HCT116 (cell line): ENCODE measurements at regions not wholly inside any gene's neighbourhood (a gene's known extent, or its start where the extent isn't known, plus 50 kb on each side); places are given as distances from the start of the nearest gene placed in this dataset.

Experiments used
- ATAC-seq: fragments of 200-7000 bp; cut with Tn5 transposase; 2 replicates; pipeline ENCODE4 v1.9.1; 2020; ENCODE audit warnings: mild to moderate bottlenecking, moderate library complexity
- BruUV-seq: library from RNA; stranded (reverse); fragments of 400-500 nt; replicated peaks from 2 replicates; lab custom pipeline; 2021; lab: Mats Ljungman, UMichigan
- CTCF ChIA-PET: fragments of 300-600 bp; sonication (Branson Sonifier 250); formaldehyde crosslinking; loops from one replicate; lab custom pipeline; 2021; ENCODE audit warnings: antibody characterized with exemption; lab: Charles Lee
- POLR2A ChIA-PET: fragments of 300-600, 350-600 bp; sonication (Branson Sonifier 250); formaldehyde crosslinking; loops from one replicate; lab custom pipeline; 2021; ENCODE audit warnings: antibody characterized with exemption; lab: Charles Lee
- RAD21 ChIA-PET, 2 experiments: fragments of 300-600 bp; sonication (Branson Sonifier 250); formaldehyde crosslinking; loops; one replicate each; lab custom pipeline; 2023; ENCODE audit warnings: low total read pairs in 2 of 2; ENCODE audit not compliant: uncharacterized antibody in 2 of 2, unreplicated experiment in 2 of 2, low non-redundant PET in 1 of 2; lab: Charles Lee
- DNase-seq: peaks from one replicate; pipeline ENCODE4 v3.0.0-alpha.2; 2010; ENCODE audit warnings: low read depth, low spot score
- H2AFZ ChIP-seq: fragments of 200-600 bp; shearing (Covaris generic), sonication (generic); 2 replicates; pipeline ENCODE4 v1.6.1; 2017; ENCODE audit warnings: low read depth, mixed run types, mixed read lengths, antibody characterized with exemption, low read length; ENCODE audit not compliant: poor library complexity, severe bottlenecking
- H3K27ac ChIP-seq: 2 replicates; pipeline ENCODE4 v1.5.1; 2012; ENCODE audit warnings: low read depth, low read length
- H3K27me3 ChIP-seq: fragments of 200-600 bp; sonication (generic); 2 replicates; pipeline ENCODE4 v1.6.1; 2016; ENCODE audit warnings: mixed run types, low read length, mixed read lengths; ENCODE audit not compliant: insufficient read depth
- H3K36me3 ChIP-seq, 2 experiments: fragments of 200-500 bp in 1 of 2; fragments of 200-600 bp in 1 of 2; sonication (Bioruptor generic) in 1 of 2; sonication (generic) in 1 of 2; 2 replicates each; pipeline versions ENCODE4 v1.5.1 to v1.6.1; 2014 to 2016; ENCODE audit warnings: low read length in 2 of 2, inconsistent platforms in 1 of 2, mixed read lengths in 1 of 2, mixed run types in 1 of 2; ENCODE audit not compliant: insufficient read depth in 2 of 2, control insufficient read depth in 1 of 2
- H3K4me1 ChIP-seq, 2 experiments: fragments of 200-600 bp in 1 of 2; sonication (generic) in 1 of 2; 2 replicates each; pipeline versions ENCODE4 v1.5.1 to v1.6.1; 2012 to 2017; ENCODE audit warnings: low read length in 2 of 2, inconsistent platforms in 1 of 2, mild to moderate bottlenecking in 1 of 2, mixed read lengths in 1 of 2, mixed run types in 1 of 2, moderate library complexity in 1 of 2; ENCODE audit not compliant: insufficient read depth in 2 of 2, control insufficient read depth in 1 of 2
- H3K4me2 ChIP-seq: fragments of 200-600 bp; sonication (generic); 2 replicates; pipeline ENCODE4 v1.6.1; 2017; ENCODE audit warnings: mixed run types, low read length, mixed read lengths
- H3K4me3 ChIP-seq, 2 experiments: fragments of 200-600 bp in 1 of 2; sonication (generic) in 1 of 2; replicated peaks in 1 of 2; 2 replicates each; pipeline ENCODE4 v1.5.1; 2011 to 2016; ENCODE audit warnings: low read length in 2 of 2, control low read depth in 1 of 2, low read depth in 1 of 2, mild to moderate bottlenecking in 1 of 2, mixed read lengths in 1 of 2, mixed run types in 1 of 2
- H3K79me2 ChIP-seq: fragments of 200-600 bp; sonication (generic); 2 replicates; pipeline ENCODE4 v1.6.1; 2017; ENCODE audit warnings: mild to moderate bottlenecking, mixed run types, low read length, moderate library complexity, mixed read lengths; ENCODE audit not compliant: insufficient read depth
- H3K9ac ChIP-seq: fragments of 200-600 bp; sonication (generic); 2 replicates; pipeline ENCODE4 v1.6.1; 2016; ENCODE audit warnings: low read length, mixed read lengths
- H3K9me2 ChIP-seq: fragments of 200-600 bp; sonication (generic), shearing (Covaris generic); 2 replicates; pipeline ENCODE4 v1.6.1; 2017; ENCODE audit warnings: mixed run types, mild to moderate bottlenecking, moderate library complexity; ENCODE audit not compliant: insufficient read depth
- H3K9me3 ChIP-seq, 2 experiments: fragments of 200-500 bp in 1 of 2; fragments of 200-600 bp in 1 of 2; sonication (Bioruptor generic) in 1 of 2; sonication (generic) in 1 of 2; 2 replicates each; pipeline ENCODE4 v1.6.1; 2014 to 2017; ENCODE audit warnings: low read length in 2 of 2, mixed read lengths in 2 of 2, inconsistent platforms in 1 of 2, low read depth in 1 of 2, mild to moderate bottlenecking in 1 of 2, mixed run types in 1 of 2, moderate library complexity in 1 of 2; ENCODE audit not compliant: control insufficient read depth in 1 of 2, insufficient read depth in 1 of 2
- H4K20me1 ChIP-seq: fragments of 200-600 bp; sonication (generic), shearing (Covaris generic); 2 replicates; pipeline ENCODE4 v1.6.1; 2017; ENCODE audit warnings: mixed run types, mild to moderate bottlenecking, moderate library complexity; ENCODE audit not compliant: insufficient read depth
- ATF3 ChIP-seq: IDR thresholded peaks from 2 replicates; pipeline ENCODE4 v1.6.1; 2012
- CBX3 ChIP-seq: IDR thresholded peaks from 2 replicates; pipeline ENCODE4 v1.6.1; 2012; ENCODE audit warnings: low read depth
- CEBPB ChIP-seq: IDR thresholded peaks from 2 replicates; pipeline ENCODE4 v1.6.1; 2012; ENCODE audit warnings: low read depth
- ELF1 ChIP-seq: IDR thresholded peaks from 2 replicates; pipeline ENCODE4 v1.6.1; 2012; ENCODE audit warnings: low read depth, borderline replicate concordance
- EZH2 ChIP-seq: fragments of 200-600 bp; sonication (generic); IDR thresholded peaks from 2 replicates; pipeline ENCODE4 v1.6.1; 2017; ENCODE audit warnings: antibody characterized with exemption, mixed run types
- EZH2phosphoT487 ChIP-seq: fragments of 200-600 bp; IDR thresholded peaks from 2 replicates; pipeline ENCODE4 v1.6.1; 2018; ENCODE audit warnings: antibody characterized with exemption, borderline replicate concordance
- FOSL1 ChIP-seq: IDR thresholded peaks from 2 replicates; pipeline ENCODE4 v1.6.1; 2012; ENCODE audit warnings: low read depth
- POLR2A ChIP-seq: IDR thresholded peaks from 2 replicates; pipeline ENCODE4 v1.7.0; 2011; ENCODE audit warnings: borderline replicate concordance; ENCODE audit not compliant: insufficient read depth, insufficient read length; ENCODE audit errors: extremely low read depth
- RAD21 ChIP-seq: IDR thresholded peaks from 2 replicates; pipeline ENCODE4 v1.6.1; 2012; ENCODE audit warnings: low read depth, mild to moderate bottlenecking
- REST ChIP-seq: IDR thresholded peaks from 2 replicates; pipeline ENCODE4 v1.6.1; 2012; ENCODE audit warnings: low read depth
- SIN3A ChIP-seq: IDR thresholded peaks from 2 replicates; pipeline ENCODE4 v1.6.1; 2012; ENCODE audit warnings: low read depth
- SP1 ChIP-seq: IDR thresholded peaks from 2 replicates; pipeline ENCODE4 v1.6.1; 2012; ENCODE audit warnings: low read depth
- SRF ChIP-seq: IDR thresholded peaks from 2 replicates; pipeline ENCODE4 v1.6.1; 2012; ENCODE audit warnings: low read depth
- TCF7L2 ChIP-seq: IDR thresholded peaks from 2 replicates; pipeline ENCODE4 v1.7.0; 2011; ENCODE audit warnings: borderline replicate concordance, inconsistent platforms; ENCODE audit not compliant: insufficient read depth, insufficient read length; ENCODE audit errors: extremely low read depth
- YY1 ChIP-seq: IDR thresholded peaks from 2 replicates; pipeline ENCODE4 v1.6.1; 2011; ENCODE audit warnings: low read length, low read depth, moderate library complexity, mild to moderate bottlenecking; ENCODE audit not compliant: insufficient replicate concordance; ENCODE audit errors: extremely low read depth
- ZFX ChIP-seq: fragments of 450-650 bp; IDR thresholded peaks from 2 replicates; pipeline ENCODE4 v1.6.1; 2017
- intact Hi-C: fragments of 100-400 bp; cut with micrococcal nuclease; formaldehyde crosslinking; loops from 2 replicates; pipeline ENCODE4 v1.10.0; 2022
- TF ChIP-seq, protein P1 (sequence below): IDR thresholded peaks from 2 replicates; pipeline ENCODE4 v1.6.1; 2011; ENCODE audit warnings: mild to moderate bottlenecking, low read length, moderate library complexity; ENCODE audit not compliant: insufficient replicate concordance; ENCODE audit errors: extremely low read depth
- TF ChIP-seq, protein P2 (sequence below), 3 experiments: fragments of 200-600 bp in 1 of 3; sonication (generic) in 1 of 3; IDR thresholded peaks in 2 of 3; conservative IDR thresholded peaks in 1 of 3; 2 replicates each; pipeline ENCODE4 v1.5.1; 2012 to 2017; ENCODE audit warnings: low read depth in 2 of 3, low read length in 2 of 3, antibody characterized with exemption in 1 of 3, borderline replicate concordance in 1 of 3, control low read depth in 1 of 3, mild to moderate bottlenecking in 1 of 3, mixed read lengths in 1 of 3, mixed run types in 1 of 3, moderate library complexity in 1 of 3; ENCODE audit not compliant: insufficient read depth in 1 of 3

- H3K27me3 ChIP-seq = no peaks in the 10 kb centered on the region
- intact Hi-C loops = no loop called here
- no peaks in the 10 kb centered on the region for H4K20me1 ChIP-seq
- H3K36me3 ChIP-seq = no peaks in the 10 kb centered on the region
- H3K4me3 ChIP-seq = no peak overlapping the region
- ChIA-PET CTCF (no interaction called here), POLR2A (no interaction called here), RAD21 (no interaction called here)
- BruUV-seq = no TSS peak
- H3K79me2 ChIP-seq = no peaks in the 10 kb centered on the region
- no peak overlapping the region for H3K4me2 ChIP-seq
- no peak overlapping the region for H3K27ac ChIP-seq
- peaks cover under 1 to 10% of the 10 kb centered on the region in 2 experiments; a peak in 2 of 4 replicates for H3K9me3 ChIP-seq
- DNase-seq (no peak), ATAC-seq (no peak)
- H3K4me1 ChIP-seq = no peaks in the 10 kb centered on the region
- H3K9ac ChIP-seq = no peak overlapping the region
- H3K9me2 ChIP-seq = no peaks in the 10 kb centered on the region
- TF ChIP-seq EZH2phosphoT487 (no peak), EZH2 (no peak), REST (no peak), SIN3A (no peak), ZFX (no peak), ATF3 (no peak), SRF (no peak), POLR2A (no peak), ELF1 (no peak), SP1 (no peak), CEBPB (no peak), TCF7L2 (no peak), CBX3 (no peak), RAD21 (no peak), FOSL1 (no peak), YY1 (no peak)
- TF ChIP-seq, protein P1, sequence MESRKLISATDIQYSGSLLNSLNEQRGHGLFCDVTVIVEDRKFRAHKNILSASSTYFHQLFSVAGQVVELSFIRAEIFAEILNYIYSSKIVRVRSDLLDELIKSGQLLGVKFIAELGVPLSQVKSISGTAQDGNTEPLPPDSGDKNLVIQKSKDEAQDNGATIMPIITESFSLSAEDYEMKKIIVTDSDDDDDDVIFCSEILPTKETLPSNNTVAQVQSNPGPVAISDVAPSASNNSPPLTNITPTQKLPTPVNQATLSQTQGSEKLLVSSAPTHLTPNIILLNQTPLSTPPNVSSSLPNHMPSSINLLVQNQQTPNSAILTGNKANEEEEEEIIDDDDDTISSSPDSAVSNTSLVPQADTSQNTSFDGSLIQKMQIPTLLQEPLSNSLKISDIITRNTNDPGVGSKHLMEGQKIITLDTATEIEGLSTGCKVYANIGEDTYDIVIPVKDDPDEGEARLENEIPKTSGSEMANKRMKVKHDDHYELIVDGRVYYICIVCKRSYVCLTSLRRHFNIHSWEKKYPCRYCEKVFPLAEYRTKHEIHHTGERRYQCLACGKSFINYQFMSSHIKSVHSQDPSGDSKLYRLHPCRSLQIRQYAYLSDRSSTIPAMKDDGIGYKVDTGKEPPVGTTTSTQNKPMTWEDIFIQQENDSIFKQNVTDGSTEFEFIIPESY = no peak
- TF ChIP-seq, protein P2, sequence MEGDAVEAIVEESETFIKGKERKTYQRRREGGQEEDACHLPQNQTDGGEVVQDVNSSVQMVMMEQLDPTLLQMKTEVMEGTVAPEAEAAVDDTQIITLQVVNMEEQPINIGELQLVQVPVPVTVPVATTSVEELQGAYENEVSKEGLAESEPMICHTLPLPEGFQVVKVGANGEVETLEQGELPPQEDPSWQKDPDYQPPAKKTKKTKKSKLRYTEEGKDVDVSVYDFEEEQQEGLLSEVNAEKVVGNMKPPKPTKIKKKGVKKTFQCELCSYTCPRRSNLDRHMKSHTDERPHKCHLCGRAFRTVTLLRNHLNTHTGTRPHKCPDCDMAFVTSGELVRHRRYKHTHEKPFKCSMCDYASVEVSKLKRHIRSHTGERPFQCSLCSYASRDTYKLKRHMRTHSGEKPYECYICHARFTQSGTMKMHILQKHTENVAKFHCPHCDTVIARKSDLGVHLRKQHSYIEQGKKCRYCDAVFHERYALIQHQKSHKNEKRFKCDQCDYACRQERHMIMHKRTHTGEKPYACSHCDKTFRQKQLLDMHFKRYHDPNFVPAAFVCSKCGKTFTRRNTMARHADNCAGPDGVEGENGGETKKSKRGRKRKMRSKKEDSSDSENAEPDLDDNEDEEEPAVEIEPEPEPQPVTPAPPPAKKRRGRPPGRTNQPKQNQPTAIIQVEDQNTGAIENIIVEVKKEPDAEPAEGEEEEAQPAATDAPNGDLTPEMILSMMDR (IDR thresholded peaks at IDR 0.05 in 2 of 3, conservative IDR thresholded peaks at IDR 0.05 in 1 of 3; ENCODE audit: borderline replicate concordance in 1 of 3, insufficient read depth in 1 of 3, low read depth in 2 of 3, low read length in 2 of 3) = no peak
- H2AFZ ChIP-seq = no peak overlapping the region
Observed at GRCh38 chr5:62969409-62970120, 390.9 kb downstream of the LRRC70 start.
